ENCODE measurements at regions not wholly inside any gene's neighbourhood (a gene's known extent, or its start where the extent isn't known, plus 50 kb on each side); places are given as distances from the start of the nearest gene placed in this dataset.
"Not testable (repeated sequence)": the region's sequence is repeated elsewhere in the genome, so short reads cannot be mapped to it uniquely, and the experiment has no call there.

- intact Hi-C loops (cut with DNase I), result no loop called here
- Histone ChIP-seq H3K27ac (no peak overlapping the region), H3K36me3 (no peaks in the 10 kb centered on the region), H3K4me3 (no peak overlapping the region), H3K9me3 (no peaks in the 10 kb centered on the region), H3K4me1 (replicated peaks) (no peaks in the 10 kb centered on the region), H3K27me3 (replicated peaks; ENCODE audit: insufficient read depth) (no peaks in the 10 kb centered on the region)
- DNase-seq (ENCODE audit: low spot score), result no peak
- WGBS, result 56% methylated on average over 9 of the region's 9 CpGs
- no peak for TF ChIP-seq POLR2A (IDR thresholded peaks at IDR 0.05)
Observed at GRCh38 chr15:91368611-91369010, 268.6 kb downstream of the SV2B start.

GRCh38 chr15:91369823-91370222 lies 269.8 kb downstream of the SV2B start:
- no peak for DNase-seq (ENCODE audit: low spot score)
- no peaks in the 10 kb centered on the region for H3K4me1 ChIP-seq (replicated peaks)
- TF ChIP-seq POLR2AphosphoS5 (IDR thresholded peaks at IDR 0.05) (no peak), CTCF (IDR thresholded peaks at IDR 0.05) (no peak), POLR2A (IDR thresholded peaks at IDR 0.05) (no peak)
- no peak overlapping the region for H3K27ac ChIP-seq
- H3K36me3 ChIP-seq, result no peaks in the 10 kb centered on the region
- no peaks in the 10 kb centered on the region for H3K9me3 ChIP-seq
- 63% methylated on average over 7 of the region's 7 CpGs for WGBS
- intact Hi-C loops (cut with DNase I), result no loop called here
- H3K4me3 ChIP-seq, result no peak overlapping the region
- no peaks in the 10 kb centered on the region for H3K27me3 ChIP-seq (replicated peaks; ENCODE audit: insufficient read depth)

- H3K36me3 ChIP-seq; DNase-seq (ENCODE audit: low spot score); H3K4me3 ChIP-seq; H3K27me3 ChIP-seq (replicated peaks; ENCODE audit: insufficient read depth); H3K9me3 ChIP-seq; intact Hi-C loops (cut with DNase I); H3K4me1 ChIP-seq (replicated peaks); H3K27ac ChIP-seq: not testable (repeated sequence)
- 97% methylated on average over 3 of the region's 3 CpGs for WGBS
Observed at GRCh38 chr15:91371345-91371744, 271.3 kb downstream of the SV2B start.

GRCh38 chr15:91374336-91374735 lies 274.3 kb downstream of the SV2B start:
- DNase-seq (ENCODE audit: low spot score), result no peak
- TF ChIP-seq POLR2AphosphoS5 (IDR thresholded peaks at IDR 0.05) (no peak), CTCF (IDR thresholded peaks at IDR 0.05) (no peak), POLR2A (IDR thresholded peaks at IDR 0.05) (no peak)
- no peak overlapping the region for H3K4me3 ChIP-seq
- no peaks in the 10 kb centered on the region for H3K9me3 ChIP-seq
- H3K27ac ChIP-seq, result no peak overlapping the region
- 82% methylated on average over 3 of the region's 3 CpGs for WGBS
- no peaks in the 10 kb centered on the region for H3K4me1 ChIP-seq (replicated peaks)
- no peaks in the 10 kb centered on the region for H3K36me3 ChIP-seq
- H3K27me3 ChIP-seq (replicated peaks; ENCODE audit: insufficient read depth), result no peaks in the 10 kb centered on the region
- intact Hi-C loops (cut with DNase I), result no loop called here

- WGBS, result 34% methylated on average over 12 of the region's 12 CpGs
- H3K4me3 ChIP-seq, result no peak overlapping the region
- H3K36me3 ChIP-seq, result no peaks in the 10 kb centered on the region
- H3K27ac ChIP-seq, result no peak overlapping the region
- no peaks in the 10 kb centered on the region for H3K27me3 ChIP-seq (replicated peaks; ENCODE audit: insufficient read depth)
- DNase-seq (ENCODE audit: low spot score), result no peak
- TF ChIP-seq POLR2AphosphoS5 (IDR thresholded peaks at IDR 0.05) (no peak), POLR2A (IDR thresholded peaks at IDR 0.05) (no peak), CTCF (IDR thresholded peaks at IDR 0.05) (no peak)
- no peaks in the 10 kb centered on the region for H3K4me1 ChIP-seq (replicated peaks)
- no peaks in the 10 kb centered on the region for H3K9me3 ChIP-seq
- intact Hi-C loops (cut with DNase I), result no loop called here
Observed at GRCh38 chr15:91376038-91376437, 276.0 kb downstream of the SV2B start.

- Histone ChIP-seq H3K4me1 (replicated peaks) (no peaks in the 10 kb centered on the region), H3K4me3 (no peak overlapping the region), H3K27ac (no peak overlapping the region), H3K9me3 (no peaks in the 10 kb centered on the region), H3K27me3 (replicated peaks; ENCODE audit: insufficient read depth) (no peaks in the 10 kb centered on the region), H3K36me3 (no peaks in the 10 kb centered on the region)
- DNase-seq (ENCODE audit: low spot score), result no peak
- 38% methylated on average over 2 of the region's 2 CpGs for WGBS
- intact Hi-C loops (cut with DNase I), result no loop called here
- TF ChIP-seq CTCF (IDR thresholded peaks at IDR 0.05) (no peak), POLR2AphosphoS5 (IDR thresholded peaks at IDR 0.05) (no peak), POLR2A (IDR thresholded peaks at IDR 0.05) (no peak)
Observed at GRCh38 chr15:91380114-91380513, 280.1 kb downstream of the SV2B start.
